GM11168 (cell line): ENCODE measurements at regions not wholly inside any gene's neighbourhood (a gene's known extent, or its start where the extent isn't known, plus 50 kb on each side); places are given as distances from the start of the nearest gene placed in this dataset.

Experiments
- in situ Hi-C: fragments of 300-500 bp; cut with MboI; formaldehyde crosslinking; loops from one replicate; pipeline ENCODE4 v1.12.0; 2022; ENCODE audit warnings: low sequenced_read_pairs; ENCODE audit not compliant: unreplicated experiment

DNA sequence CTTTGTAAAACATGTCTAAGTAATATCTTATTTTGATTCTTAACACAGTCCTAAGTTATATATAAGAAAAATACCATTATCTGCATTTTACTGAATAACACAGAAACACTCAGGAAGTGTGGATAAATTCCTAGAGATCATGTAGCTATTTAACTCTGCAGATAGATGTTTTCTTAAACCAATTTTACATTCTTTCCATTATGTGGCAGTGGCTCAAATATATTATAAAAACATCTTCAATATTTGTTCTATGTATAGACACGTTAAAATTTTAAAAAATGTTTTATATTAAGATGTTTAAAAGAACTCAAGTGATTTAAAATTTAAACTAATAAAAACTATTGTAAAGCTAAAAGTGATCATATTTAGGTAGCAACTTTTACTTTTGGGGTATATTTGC is 683.8 kb downstream of the DIPK2A start:
- in situ Hi-C loops, result no loop called here

DNA sequence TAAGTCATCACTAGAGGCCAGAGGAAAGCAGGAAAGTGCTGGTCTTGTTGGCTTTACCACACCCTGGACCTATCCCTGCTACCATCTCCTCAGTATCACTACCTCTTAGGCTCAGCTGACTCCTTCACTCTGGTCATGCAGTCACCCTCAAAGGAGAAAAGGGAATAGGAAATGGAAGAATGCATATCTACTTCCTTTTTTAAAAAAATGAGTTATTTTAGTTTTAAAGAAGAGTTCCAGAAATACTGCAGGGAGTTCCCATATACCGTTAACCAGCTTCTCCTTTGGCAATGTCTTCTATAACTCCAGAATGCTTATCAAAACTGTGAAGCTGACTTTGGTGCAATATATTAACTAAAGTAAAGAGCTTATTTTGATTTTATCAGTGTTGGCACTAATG is 688.6 kb downstream of the DIPK2A start:
- in situ Hi-C loops, result no loop called here

DNA sequence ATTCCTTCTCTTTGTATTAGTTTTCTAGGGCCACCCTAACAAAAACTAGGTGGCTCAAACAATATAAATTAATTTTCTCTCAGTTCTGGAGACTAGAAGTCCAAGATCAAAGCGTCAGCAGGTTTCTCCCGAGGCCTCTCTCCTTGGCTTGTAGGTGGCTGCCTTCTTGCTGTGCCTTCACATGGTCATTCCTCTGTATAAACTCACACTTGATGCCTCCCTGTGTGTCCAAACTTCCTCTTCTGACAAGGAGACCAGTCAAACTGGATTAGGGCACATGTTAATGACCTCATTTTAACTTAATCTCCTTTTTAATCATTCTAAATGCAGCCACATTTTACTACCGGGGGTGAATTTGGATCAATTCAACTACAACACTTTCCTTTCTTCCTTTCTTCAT is 691.1 kb downstream of the DIPK2A start:
- in situ Hi-C loops, result no loop called here

DNA sequence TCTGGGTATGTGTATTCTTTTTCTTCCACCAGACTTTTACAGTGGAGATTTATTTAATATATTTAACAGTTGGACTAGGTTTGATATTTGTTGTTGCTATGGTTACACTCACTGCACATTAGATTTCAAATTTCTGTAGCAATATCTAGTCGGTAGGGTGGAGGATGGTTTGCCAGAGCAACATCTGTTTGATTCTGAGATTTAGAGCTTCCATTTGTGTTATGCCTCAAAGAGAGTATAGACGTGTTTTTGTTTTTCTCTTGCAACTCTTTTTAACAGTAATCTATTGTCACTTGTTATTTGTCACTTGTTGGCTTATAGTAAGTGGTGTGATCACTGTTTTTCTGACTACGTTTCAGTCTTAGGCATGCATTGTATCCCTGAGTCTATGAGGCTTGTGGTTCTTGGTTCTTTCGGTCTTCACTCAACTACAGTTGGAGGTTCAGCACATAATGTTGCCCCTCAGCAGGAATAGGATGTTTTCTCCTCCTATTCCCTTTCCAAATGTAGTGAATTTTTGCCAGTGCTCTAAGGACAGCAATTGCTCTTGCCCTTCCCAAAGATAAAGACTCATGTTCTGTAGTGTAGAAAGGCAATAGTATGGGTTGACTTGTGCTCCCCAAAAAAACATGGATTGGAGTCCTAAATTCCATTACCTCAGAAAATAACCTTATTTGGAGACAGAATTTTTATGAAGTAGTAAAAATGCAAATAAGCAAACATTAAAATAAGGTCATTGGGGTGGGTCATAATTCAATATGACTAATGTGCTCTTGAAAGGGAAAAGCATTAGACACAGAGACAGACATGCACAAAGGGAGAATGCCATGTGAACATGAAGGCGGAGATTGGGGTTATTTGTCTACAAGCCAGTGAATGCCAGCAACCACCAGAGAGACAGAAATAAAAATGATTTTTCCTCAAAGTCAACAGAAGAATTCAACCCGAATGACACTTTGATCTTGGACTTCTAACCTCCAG is 692.1 kb downstream of the DIPK2A start:
- in situ Hi-C loops, result no loop called here

- in situ Hi-C loops, result no loop called here
These were observed 694.0 kb downstream of the DIPK2A start for GRCh38 chr3:144665567-144666053.

- in situ Hi-C loops, result no loop called here
These were observed 698.9 kb downstream of the DIPK2A start for GRCh38 chr3:144670571-144670970.

GRCh38 chr3:144677103-144677502 is 705.5 kb downstream of the DIPK2A start:
- in situ Hi-C loops, result no loop called here

DNA sequence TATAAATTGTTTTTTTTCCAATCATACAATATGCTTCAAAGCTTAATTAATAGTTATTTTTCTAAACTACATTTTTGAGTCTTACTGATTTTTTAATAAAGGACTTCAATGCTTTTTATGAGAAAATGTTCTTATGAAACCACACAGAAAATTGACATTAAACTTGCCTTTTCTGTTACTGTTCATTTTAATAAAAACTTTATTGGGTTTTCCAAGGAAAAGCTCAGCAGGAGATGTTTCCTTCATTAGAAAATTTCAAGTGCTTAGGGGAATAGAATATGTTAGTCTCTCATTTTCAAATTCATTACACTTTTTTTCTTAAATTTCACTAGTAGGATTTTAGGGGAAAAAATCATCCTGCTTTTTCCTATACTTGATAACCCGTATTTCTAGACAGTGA is 711.4 kb downstream of the DIPK2A start:
- in situ Hi-C loops, result no loop called here

DNA sequence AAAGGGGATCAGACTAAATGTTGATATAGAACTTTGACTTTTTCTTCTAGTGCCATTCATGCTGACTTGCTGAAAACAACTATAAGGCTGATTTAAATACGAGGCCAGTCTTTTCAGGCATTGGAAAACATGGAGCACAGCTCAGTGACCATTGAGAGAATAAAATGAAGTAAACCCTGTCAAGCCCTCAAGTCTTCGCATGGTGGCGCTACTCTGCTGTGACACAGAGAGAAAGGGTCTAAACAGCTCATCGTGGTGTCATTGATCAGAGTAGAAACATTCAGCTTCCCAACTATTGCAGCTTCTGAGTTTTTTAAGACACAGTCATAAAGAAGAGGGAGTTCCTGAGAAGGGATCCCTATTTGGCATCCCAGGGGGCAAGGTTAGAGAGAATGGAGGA is 716.2 kb downstream of the DIPK2A start:
- in situ Hi-C loops, result no loop called here

DNA sequence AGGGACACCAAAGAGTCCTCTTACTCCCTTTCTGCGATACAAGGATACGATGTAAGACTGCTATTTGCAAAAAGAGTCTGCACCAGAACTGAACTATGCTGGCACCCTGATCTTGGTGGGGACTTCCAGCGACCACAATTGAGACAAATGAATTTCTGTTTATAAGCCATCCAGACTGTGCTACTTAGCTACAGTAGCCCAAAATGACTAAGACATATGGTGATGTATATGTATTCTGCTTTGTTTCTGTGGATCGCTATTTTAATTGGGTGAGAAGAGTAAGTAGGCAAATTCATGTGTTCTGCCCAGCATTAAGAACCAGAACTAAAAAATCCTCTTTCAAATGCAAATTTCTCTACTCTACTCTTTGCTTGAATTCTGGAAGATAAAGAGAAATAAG is 720.9 kb downstream of the DIPK2A start:
- in situ Hi-C loops, result no loop called here

DNA sequence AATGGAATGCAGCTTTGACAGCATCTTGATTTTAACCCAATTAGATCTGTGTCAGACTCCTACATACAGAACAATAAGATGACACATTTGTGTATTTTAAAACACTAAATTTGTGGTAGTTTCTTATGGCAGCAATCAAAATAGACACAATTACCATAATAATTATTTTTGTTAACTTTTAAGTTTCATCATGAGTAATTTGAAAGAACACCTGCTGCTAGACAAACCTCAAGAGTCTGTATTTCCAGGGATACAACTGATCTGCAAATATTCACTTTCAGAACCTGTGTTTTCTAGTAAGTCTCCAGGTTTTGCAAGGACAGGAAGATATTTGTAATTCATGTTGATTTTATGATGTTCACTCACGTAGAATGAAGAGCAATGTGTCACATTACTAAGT is 736.8 kb downstream of the DIPK2A start:
- in situ Hi-C loops, result no loop called here

DNA sequence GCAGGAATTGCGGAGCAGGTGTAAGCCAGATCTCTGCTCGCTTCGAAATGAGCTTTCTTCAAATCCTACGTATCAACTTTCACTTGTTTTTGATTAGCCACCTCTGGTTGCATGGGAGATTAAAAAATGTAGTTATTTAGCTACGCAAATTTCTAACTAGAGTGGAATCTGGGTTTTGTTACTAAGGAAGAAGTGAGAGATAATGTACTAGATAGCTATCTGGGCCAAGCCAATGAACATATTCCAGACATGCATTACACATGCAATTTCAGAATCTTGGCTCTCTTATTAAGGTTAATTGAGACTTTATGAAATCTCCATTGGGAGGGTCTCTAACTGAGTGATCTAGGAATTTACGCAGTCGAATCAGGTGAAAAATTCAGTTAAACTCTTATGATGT is 765.7 kb downstream of the DIPK2A start:
- in situ Hi-C loops, result no loop called here

- in situ Hi-C loops, result no loop called here
These were observed 771.6 kb downstream of the DIPK2A start for GRCh38 chr3:144743225-144743668.

- in situ Hi-C loops, result no loop called here
These were observed 772.9 kb downstream of the DIPK2A start for GRCh38 chr3:144744473-144744872.

GRCh38 chr3:144746631-144747030 is 775.0 kb downstream of the DIPK2A start:
- in situ Hi-C loops, result no loop called here

- in situ Hi-C loops, result loop anchor here (25.0 kb wide), 1 partner anchor 787 kb away; the partner anchor contains the start of gene DIPK2A
These were observed 778.1 kb downstream of the DIPK2A start for GRCh38 chr3:144749536-144750253.

DNA sequence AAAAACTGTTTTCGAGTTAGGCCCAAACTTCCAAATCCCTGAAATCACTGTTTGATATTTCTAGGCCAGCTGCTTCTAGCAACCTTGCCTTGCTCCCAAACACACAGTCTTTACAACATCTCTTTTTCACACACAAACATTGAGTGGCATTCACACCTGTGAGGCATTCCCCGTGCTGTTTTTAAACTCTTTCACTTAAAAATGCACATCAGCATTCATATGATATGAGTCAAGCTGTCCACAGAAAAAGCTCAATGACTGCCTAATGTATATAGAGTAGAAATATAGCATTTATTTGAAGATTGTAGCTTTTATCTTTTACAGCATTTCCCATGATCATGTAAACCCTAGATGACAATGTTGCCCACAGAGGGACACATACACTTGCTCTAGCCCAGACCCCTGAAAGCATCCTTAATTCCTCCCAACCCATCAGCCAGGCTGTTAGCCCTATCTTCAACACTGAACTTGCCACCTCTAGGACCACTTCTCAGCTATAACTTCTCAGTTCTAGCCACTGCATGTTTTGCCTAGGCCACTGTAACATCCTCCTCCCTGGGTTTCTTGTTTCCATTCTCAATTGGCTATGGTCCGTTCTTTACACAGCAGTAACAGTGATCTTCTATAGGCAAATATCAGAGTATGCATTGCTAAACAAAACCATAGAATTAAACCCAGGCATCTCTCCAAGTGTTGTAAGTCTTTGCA is 782.6 kb downstream of the DIPK2A start:
- in situ Hi-C loops, result loop anchor here (25.0 kb wide), 1 partner anchor 792 kb away; the partner anchor contains the start of gene DIPK2A

GRCh38 chr3:144756704-144757440 is 785.2 kb downstream of the DIPK2A start:
- in situ Hi-C loops, result loop anchor here (25.0 kb wide), 1 partner anchor 795 kb away; the partner anchor contains the start of gene DIPK2A

DNA sequence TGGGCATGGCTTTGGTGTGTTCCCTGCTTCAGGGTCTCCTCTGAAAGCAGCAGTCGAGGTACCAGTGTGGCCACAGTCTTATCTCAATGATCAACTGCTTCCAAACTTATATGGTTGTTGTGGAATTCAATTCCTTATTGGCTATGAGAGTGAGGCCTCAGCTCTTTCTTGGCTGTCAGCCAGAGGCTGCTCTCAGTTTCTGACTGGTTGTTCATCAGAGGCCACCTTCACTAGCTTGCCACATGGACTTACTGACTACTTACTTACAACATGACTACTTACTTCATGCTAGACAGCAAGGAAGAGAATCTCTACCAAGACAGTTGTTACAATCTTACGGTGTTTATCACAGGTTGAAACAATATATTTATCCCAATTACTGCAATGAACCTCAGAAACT is 789.2 kb downstream of the DIPK2A start:
- in situ Hi-C loops, result loop anchor here (25.0 kb wide), 1 partner anchor 799 kb away; the partner anchor contains the start of gene DIPK2A
